ENCODE measurements at regions not wholly inside any gene's neighbourhood (a gene's known extent, or its start where the extent isn't known, plus 50 kb on each side); places are given as distances from the start of the nearest gene placed in this dataset.

GRCh38 chr1:195768377-195768776 is 839.9 kb downstream of the KCNT2 start:
- H3K36me3 ChIP-seq (ENCODE audit: insufficient read depth, low read length), result no peaks in the 10 kb centered on the region
- no peaks in the 10 kb centered on the region for H3K27me3 ChIP-seq (ENCODE audit: low read length)
- H3K9me2 ChIP-seq (replicated peaks; ENCODE audit: insufficient read depth, low read length), result no peaks in the 10 kb centered on the region
- H3K27ac ChIP-seq (ENCODE audit: low read length), result no peak overlapping the region
- no peak overlapping the region for H3K4me3 ChIP-seq (ENCODE audit: low read length)
- no peaks in the 10 kb centered on the region for H3K79me2 ChIP-seq (ENCODE audit: low read length)
- no peak overlapping the region for H2AFZ ChIP-seq (ENCODE audit: low read length)
- no peaks in the 10 kb centered on the region for H3K4me1 ChIP-seq (ENCODE audit: low read length)
- H3K4me2 ChIP-seq (ENCODE audit: low read depth, low read length, poor library complexity, severe bottlenecking), result no peak overlapping the region
- no peak overlapping the region for H3K9ac ChIP-seq (ENCODE audit: low read length)
- no peak for DNase-seq
- H3K9me3 ChIP-seq (ENCODE audit: low read length), result peaks cover 18% of the 10 kb centered on the region; the same call in 1 of the 2 replicates
- H4K20me1 ChIP-seq (ENCODE audit: insufficient read depth, low read depth, low read length), result no peaks in the 10 kb centered on the region

GRCh38 chr1:195766709-195767108 is 841.5 kb downstream of the KCNT2 start:
- H3K9ac ChIP-seq (ENCODE audit: low read length), result no peak overlapping the region
- H3K36me3 ChIP-seq (ENCODE audit: insufficient read depth, low read length), result no peaks in the 10 kb centered on the region
- H3K9me2 ChIP-seq (replicated peaks; ENCODE audit: insufficient read depth, low read length), result no peaks in the 10 kb centered on the region
- DNase-seq, result no peak
- no peak overlapping the region for H3K27ac ChIP-seq (ENCODE audit: low read length)
- no peaks in the 10 kb centered on the region for H3K4me1 ChIP-seq (ENCODE audit: low read length)
- no peaks in the 10 kb centered on the region for H3K79me2 ChIP-seq (ENCODE audit: low read length)
- no peak overlapping the region for H2AFZ ChIP-seq (ENCODE audit: low read length)
- H4K20me1 ChIP-seq (ENCODE audit: insufficient read depth, low read depth, low read length), result no peaks in the 10 kb centered on the region
- no peaks in the 10 kb centered on the region for H3K27me3 ChIP-seq (ENCODE audit: low read length)
- no peak overlapping the region for H3K4me2 ChIP-seq (ENCODE audit: low read depth, low read length, poor library complexity, severe bottlenecking)
- H3K4me3 ChIP-seq (ENCODE audit: low read length), result no peak overlapping the region
- H3K9me3 ChIP-seq (ENCODE audit: low read length), result peaks cover 18% of the 10 kb centered on the region; the same call in 1 of the 2 replicates

DNA sequence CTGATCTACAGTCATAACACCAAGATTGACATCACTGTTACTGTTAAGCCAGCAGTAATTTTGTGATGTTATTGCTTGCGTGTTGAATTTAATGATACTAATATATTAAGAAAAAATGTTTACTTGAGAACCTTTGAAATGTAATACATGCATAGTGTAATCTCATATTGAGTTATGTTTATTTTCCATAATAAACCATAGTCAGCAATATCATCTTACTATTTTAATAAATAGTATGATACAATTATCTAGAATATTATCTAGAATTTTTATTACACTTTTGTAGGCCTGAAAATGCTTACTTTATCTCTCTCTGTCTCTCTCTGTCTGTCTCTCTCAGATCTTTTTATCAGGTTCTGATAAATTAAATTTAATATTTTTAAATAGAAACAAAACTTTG is 843.1 kb downstream of the KCNT2 start:
- Histone ChIP-seq H3K4me3 (ENCODE audit: low read length) (no peak overlapping the region), H2AFZ (ENCODE audit: low read length) (no peak overlapping the region), H3K9me3 (ENCODE audit: low read length) (peaks cover 22% of the 10 kb centered on the region; the same call in 1 of the 2 replicates), H3K27ac (ENCODE audit: low read length) (no peak overlapping the region), H4K20me1 (ENCODE audit: insufficient read depth, low read depth, low read length) (no peaks in the 10 kb centered on the region), H3K4me1 (ENCODE audit: low read length) (no peaks in the 10 kb centered on the region), H3K9ac (ENCODE audit: low read length) (no peak overlapping the region), H3K79me2 (ENCODE audit: low read length) (no peaks in the 10 kb centered on the region), H3K27me3 (ENCODE audit: low read length) (no peaks in the 10 kb centered on the region), H3K36me3 (ENCODE audit: insufficient read depth, low read length) (no peaks in the 10 kb centered on the region), H3K9me2 (replicated peaks; ENCODE audit: insufficient read depth, low read length) (no peaks in the 10 kb centered on the region), H3K4me2 (ENCODE audit: low read depth, low read length, poor library complexity, severe bottlenecking) (no peak overlapping the region)
- DNase-seq, result no peak

GRCh38 chr1:195763907-195764374 is 844.3 kb downstream of the KCNT2 start:
- H3K27me3 ChIP-seq (ENCODE audit: low read length), result no peaks in the 10 kb centered on the region
- no peak for DNase-seq
- H2AFZ ChIP-seq (ENCODE audit: low read length), result no peak overlapping the region
- H3K9me3 ChIP-seq (ENCODE audit: low read length), result peaks cover 17% of the 10 kb centered on the region; the same call in 1 of the 2 replicates
- no peaks in the 10 kb centered on the region for H3K79me2 ChIP-seq (ENCODE audit: low read length)
- no peak overlapping the region for H3K9ac ChIP-seq (ENCODE audit: low read length)
- no peak overlapping the region for H3K27ac ChIP-seq (ENCODE audit: low read length)
- no peak overlapping the region for H3K4me3 ChIP-seq (ENCODE audit: low read length)
- H3K4me1 ChIP-seq (ENCODE audit: low read length), result no peaks in the 10 kb centered on the region
- no peaks in the 10 kb centered on the region for H3K36me3 ChIP-seq (ENCODE audit: insufficient read depth, low read length)
- H3K4me2 ChIP-seq (ENCODE audit: low read depth, low read length, poor library complexity, severe bottlenecking), result no peak overlapping the region
- no peaks in the 10 kb centered on the region for H4K20me1 ChIP-seq (ENCODE audit: insufficient read depth, low read depth, low read length)
- no peaks in the 10 kb centered on the region for H3K9me2 ChIP-seq (replicated peaks; ENCODE audit: insufficient read depth, low read length)

- Histone ChIP-seq H3K9me2 (replicated peaks; ENCODE audit: insufficient read depth, low read length) (no peaks in the 10 kb centered on the region), H3K9me3 (ENCODE audit: low read length) (peaks cover 15% of the 10 kb centered on the region; the same call in 1 of the 2 replicates), H3K4me2 (ENCODE audit: low read depth, low read length, poor library complexity, severe bottlenecking) (no peak overlapping the region), H3K36me3 (ENCODE audit: insufficient read depth, low read length) (no peaks in the 10 kb centered on the region), H3K27me3 (ENCODE audit: low read length) (no peaks in the 10 kb centered on the region), H3K9ac (ENCODE audit: low read length) (no peak overlapping the region), H3K79me2 (ENCODE audit: low read length) (no peaks in the 10 kb centered on the region), H4K20me1 (ENCODE audit: insufficient read depth, low read depth, low read length) (no peaks in the 10 kb centered on the region), H3K4me1 (ENCODE audit: low read length) (no peaks in the 10 kb centered on the region), H3K27ac (ENCODE audit: low read length) (no peak overlapping the region), H3K4me3 (ENCODE audit: low read length) (no peak overlapping the region), H2AFZ (ENCODE audit: low read length) (no peak overlapping the region)
- no peak for DNase-seq
These were observed 844.9 kb downstream of the KCNT2 start for GRCh38 chr1:195763146-195763906.

DNA sequence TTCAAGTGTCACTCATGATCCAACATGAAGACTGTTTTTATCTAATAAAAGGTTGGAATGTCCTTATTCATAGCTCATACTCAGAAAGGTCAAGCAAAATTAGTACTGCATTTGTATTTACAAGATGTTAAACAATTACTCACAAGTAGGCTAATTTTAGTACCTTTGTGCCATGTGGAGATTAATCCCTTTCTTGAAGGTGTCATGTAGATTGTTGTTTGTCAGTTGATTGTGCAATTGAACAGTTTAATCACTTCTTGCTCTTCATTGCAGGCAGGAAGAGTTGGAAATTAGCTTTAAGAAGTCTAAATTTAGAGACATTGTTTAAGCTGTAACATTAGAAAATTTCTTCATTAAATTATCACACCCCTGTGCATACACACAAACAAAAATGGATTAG is 847.1 kb downstream of the KCNT2 start:
- Histone ChIP-seq H3K4me3 (ENCODE audit: low read length) (no peak overlapping the region), H3K79me2 (ENCODE audit: low read length) (no peaks in the 10 kb centered on the region), H3K9me2 (replicated peaks; ENCODE audit: insufficient read depth, low read length) (no peaks in the 10 kb centered on the region), H3K36me3 (ENCODE audit: insufficient read depth, low read length) (no peaks in the 10 kb centered on the region), H3K27ac (ENCODE audit: low read length) (no peak overlapping the region), H2AFZ (ENCODE audit: low read length) (no peak overlapping the region), H4K20me1 (ENCODE audit: insufficient read depth, low read depth, low read length) (no peaks in the 10 kb centered on the region), H3K27me3 (ENCODE audit: low read length) (no peaks in the 10 kb centered on the region), H3K4me1 (ENCODE audit: low read length) (no peaks in the 10 kb centered on the region), H3K9me3 (ENCODE audit: low read length) (peaks cover 22% of the 10 kb centered on the region; the same call in 1 of the 2 replicates), H3K4me2 (ENCODE audit: low read depth, low read length, poor library complexity, severe bottlenecking) (no peak overlapping the region), H3K9ac (ENCODE audit: low read length) (no peak overlapping the region)
- no peak for DNase-seq

- DNase-seq, result no peak
- Histone ChIP-seq H3K4me3 (ENCODE audit: low read length) (no peak overlapping the region), H3K27ac (ENCODE audit: low read length) (no peak overlapping the region), H3K9me3 (ENCODE audit: low read length) (peaks cover 16% of the 10 kb centered on the region), H3K27me3 (ENCODE audit: low read length) (no peaks in the 10 kb centered on the region), H3K9me2 (replicated peaks; ENCODE audit: insufficient read depth, low read length) (no peaks in the 10 kb centered on the region), H3K4me1 (ENCODE audit: low read length) (no peaks in the 10 kb centered on the region), H3K79me2 (ENCODE audit: low read length) (no peaks in the 10 kb centered on the region), H4K20me1 (ENCODE audit: insufficient read depth, low read depth, low read length) (no peaks in the 10 kb centered on the region), H2AFZ (ENCODE audit: low read length) (no peak overlapping the region), H3K36me3 (ENCODE audit: insufficient read depth, low read length) (no peaks in the 10 kb centered on the region), H3K4me2 (ENCODE audit: low read depth, low read length, poor library complexity, severe bottlenecking) (no peak overlapping the region), H3K9ac (ENCODE audit: low read length) (no peak overlapping the region)
These were observed 852.1 kb downstream of the KCNT2 start for GRCh38 chr1:195756109-195756508.

- H3K4me1 ChIP-seq (ENCODE audit: low read length), result no peaks in the 10 kb centered on the region
These were observed 853.4 kb downstream of the KCNT2 start for GRCh38 chr1:195754874-195755273.

More at GRCh38 chr1:195754874-195755273, 853.4 kb downstream of the KCNT2 start:
- Histone ChIP-seq H3K9ac (ENCODE audit: low read length) (no peak overlapping the region), H3K9me2 (replicated peaks; ENCODE audit: insufficient read depth, low read length) (no peaks in the 10 kb centered on the region), H3K36me3 (ENCODE audit: insufficient read depth, low read length) (no peaks in the 10 kb centered on the region), H3K27me3 (ENCODE audit: low read length) (no peaks in the 10 kb centered on the region), H2AFZ (ENCODE audit: low read length) (no peak overlapping the region), H3K4me2 (ENCODE audit: low read depth, low read length, poor library complexity, severe bottlenecking) (no peak overlapping the region), H3K27ac (ENCODE audit: low read length) (no peak overlapping the region), H4K20me1 (ENCODE audit: insufficient read depth, low read depth, low read length) (no peaks in the 10 kb centered on the region), H3K9me3 (ENCODE audit: low read length) (peaks cover 14% of the 10 kb centered on the region), H3K4me3 (ENCODE audit: low read length) (no peak overlapping the region), H3K79me2 (ENCODE audit: low read length) (no peaks in the 10 kb centered on the region)
- no peak for DNase-seq

Measured in Karpas-422 (cell line).